Prostate gland (tissue), 2 donors: ENCODE measurements at regions not wholly inside any gene's neighbourhood (a gene's known extent, or its start where the extent isn't known, plus 50 kb on each side); places are given as distances from the start of the nearest gene placed in this dataset.
A peak's percentile ranks its signal among the peaks of the same experiment; 100 is the strongest.

Source experiments
- POLR2A ChIP-seq: fragments of 450-650 bp; IDR thresholded peaks from one replicate; pipeline ENCODE4 v1.6.1; 2016; ENCODE audit warnings: antibody characterized with exemption, mild to moderate bottlenecking
- POLR2AphosphoS5 ChIP-seq: sonication (generic); formaldehyde crosslinking; IDR thresholded peaks from one replicate; pipeline ENCODE4 v1.6.1; 2017; ENCODE audit warnings: antibody characterized with exemption
- TF ChIP-seq, protein P1 (sequence below), 4 experiments: fragments of 200-600 bp in 2 of 4; fragments of 450-650 bp in 2 of 4; sonication (generic) in 2 of 4; IDR thresholded peaks; 1 replicate in 3 of 4; 2 replicates in 1 of 4; pipeline ENCODE4 v1.5.1; 2016 to 2019; ENCODE audit warnings: antibody characterized with exemption in 4 of 4, mild to moderate bottlenecking in 2 of 4, moderate library complexity in 2 of 4

DNA sequence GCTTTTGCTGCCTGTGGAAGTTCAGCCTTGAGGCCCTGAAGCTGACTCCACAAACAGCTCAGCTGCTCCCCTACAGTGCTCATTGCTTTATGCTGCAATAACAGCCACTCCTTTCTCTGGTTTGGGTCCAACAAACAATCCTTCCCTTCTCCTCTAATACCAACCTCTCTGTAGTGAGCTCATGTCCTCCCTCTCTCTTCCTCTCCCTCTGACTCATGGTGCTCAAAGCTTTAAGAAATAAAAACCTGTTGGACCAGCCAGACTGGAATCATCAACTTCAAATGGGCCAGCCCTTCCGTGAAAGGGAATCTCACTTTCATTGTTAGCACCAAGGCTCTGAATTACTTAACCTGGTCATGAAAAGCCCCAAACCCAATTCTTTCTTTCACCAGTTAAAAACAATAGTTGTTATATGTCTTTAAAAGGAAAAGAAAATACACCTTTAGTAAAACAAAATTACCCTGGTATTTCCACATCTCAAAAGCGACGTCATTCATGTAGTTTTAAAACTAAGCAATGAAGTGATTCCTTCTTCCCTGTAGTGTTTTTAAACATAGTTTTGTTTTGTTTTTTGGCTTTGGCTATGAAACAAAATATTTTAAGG is 126.4 kb downstream of the DUSP6 start:
- TF ChIP-seq, protein P1, sequence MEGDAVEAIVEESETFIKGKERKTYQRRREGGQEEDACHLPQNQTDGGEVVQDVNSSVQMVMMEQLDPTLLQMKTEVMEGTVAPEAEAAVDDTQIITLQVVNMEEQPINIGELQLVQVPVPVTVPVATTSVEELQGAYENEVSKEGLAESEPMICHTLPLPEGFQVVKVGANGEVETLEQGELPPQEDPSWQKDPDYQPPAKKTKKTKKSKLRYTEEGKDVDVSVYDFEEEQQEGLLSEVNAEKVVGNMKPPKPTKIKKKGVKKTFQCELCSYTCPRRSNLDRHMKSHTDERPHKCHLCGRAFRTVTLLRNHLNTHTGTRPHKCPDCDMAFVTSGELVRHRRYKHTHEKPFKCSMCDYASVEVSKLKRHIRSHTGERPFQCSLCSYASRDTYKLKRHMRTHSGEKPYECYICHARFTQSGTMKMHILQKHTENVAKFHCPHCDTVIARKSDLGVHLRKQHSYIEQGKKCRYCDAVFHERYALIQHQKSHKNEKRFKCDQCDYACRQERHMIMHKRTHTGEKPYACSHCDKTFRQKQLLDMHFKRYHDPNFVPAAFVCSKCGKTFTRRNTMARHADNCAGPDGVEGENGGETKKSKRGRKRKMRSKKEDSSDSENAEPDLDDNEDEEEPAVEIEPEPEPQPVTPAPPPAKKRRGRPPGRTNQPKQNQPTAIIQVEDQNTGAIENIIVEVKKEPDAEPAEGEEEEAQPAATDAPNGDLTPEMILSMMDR (IDR thresholded peaks at IDR 0.05), result no peak
- TF ChIP-seq POLR2A (no peak), POLR2AphosphoS5 (peak; percentile 96)
